A549 (cell line): ENCODE measurements at regions not wholly inside any gene's neighbourhood (a gene's known extent, or its start where the extent isn't known, plus 50 kb on each side); places are given as distances from the start of the nearest gene placed in this dataset.

Experiments used
- ATAC-seq, 2 experiments: fragments of 200-7000 bp in 1 of 2; fragments of >200 bp in 1 of 2; cut with Nextera tagmentation in 1 of 2; cut with Tn5 transposase in 1 of 2; 3 replicates each; pipeline versions ENCODE4 v1.8.0 to v1.9.1; 2018 to 2020; ENCODE audit warnings: mild to moderate bottlenecking in 1 of 2, moderate library complexity in 1 of 2
- CTCF ChIA-PET: fragments of 300-600 bp; sonication (Branson Sonifier 250); formaldehyde crosslinking; extraction: SDS; loops from one replicate; lab custom pipeline; 2021; ENCODE audit warnings: antibody characterized with exemption, inconsistent platforms; lab: Yijun Ruan, JAX
- POLR2A ChIA-PET: fragments of 350-600 bp; formaldehyde crosslinking; extraction: SDS; loops from one replicate; lab custom pipeline; 2021; ENCODE audit warnings: antibody characterized with exemption, inconsistent platforms; lab: Yijun Ruan, JAX
- DNase-seq, 2 experiments: peaks; one replicate each; pipeline versions ENCODE4 v3.0.0 to v3.0.0-alpha.2; 2011 to 2016; ENCODE audit warnings: low read depth in 1 of 2, low spot score in 1 of 2
- FAIRE-seq: peaks from 2 replicates; lab custom pipeline; 2011; peaks lifted over from hg19 to GRCh38; lab: Jason Lieb, UNC
- H3K27ac ChIP-seq, 2 experiments: fragments of >200 bp; sonication (Bioruptor Twin); formaldehyde crosslinking; 3 replicates each; pipeline ENCODE4 v1.5.1; 2016 to 2017
- H3K4me1 ChIP-seq: fragments of >200 bp; sonication (Bioruptor Twin); formaldehyde crosslinking; 3 replicates; pipeline ENCODE4 v1.6.1; 2016
- H3K4me2 ChIP-seq: fragments of >200 bp; sonication (Bioruptor Twin); formaldehyde crosslinking; 3 replicates; pipeline ENCODE4 v1.6.1; 2016
- H3K4me3 ChIP-seq: fragments of >200 bp; sonication (Bioruptor Twin); formaldehyde crosslinking; 3 replicates; pipeline ENCODE4 v1.5.1; 2016
- H3K9me3 ChIP-seq: fragments of >200 bp; sonication (Bioruptor Twin); formaldehyde crosslinking; 3 replicates; pipeline ENCODE4 v1.6.1; 2016
- ATOH8 ChIP-seq: fragments of 250-450 bp; sonication (Bioruptor Pico); IDR thresholded peaks from 2 replicates; pipeline ENCODE4 v1.5.0; 2020; ENCODE audit warnings: low read depth, mild to moderate bottlenecking, moderate library complexity
- CBX2 ChIP-seq: fragments of 200-600 bp; sonication (generic); IDR thresholded peaks from 2 replicates; pipeline ENCODE4 v1.6.1; 2016; ENCODE audit warnings: low read depth, mild to moderate bottlenecking, borderline replicate concordance
- CBX8 ChIP-seq: fragments of 200-600 bp; sonication (generic); IDR thresholded peaks from 2 replicates; pipeline ENCODE4 v1.6.1; 2016
- CHD4 ChIP-seq: fragments of 200-600 bp; sonication (generic); IDR thresholded peaks from 2 replicates; pipeline ENCODE4 v1.6.1; 2016; ENCODE audit warnings: antibody characterized with exemption, mild to moderate bottlenecking, borderline replicate concordance
- EHMT2 ChIP-seq: fragments of 200-600 bp; sonication (generic); IDR thresholded peaks from 2 replicates; pipeline ENCODE4 v1.6.1; 2016; ENCODE audit warnings: antibody characterized with exemption, low read depth, mild to moderate bottlenecking, moderate library complexity
- EP300 ChIP-seq, 2 experiments: fragments of >200 bp; sonication (Bioruptor Twin); formaldehyde crosslinking; IDR thresholded peaks; 2 replicates in 1 of 2; 3 replicates in 1 of 2; pipeline ENCODE4 v1.6.1; 2016 to 2017
- FOSL2 ChIP-seq, 2 experiments: fragments of 450-650 bp in 1 of 2; fragments of >200 bp in 1 of 2; sonication (Bioruptor Twin) in 1 of 2; formaldehyde crosslinking; IDR thresholded peaks; 2 replicates each; pipeline versions ENCODE4 v1.5.0 to v1.6.1; 2016 to 2020; ENCODE audit warnings: mild to moderate bottlenecking in 1 of 2, moderate library complexity in 1 of 2
- GATA3 ChIP-seq: IDR thresholded peaks from 2 replicates; pipeline ENCODE4 v1.6.1; 2012; ENCODE audit warnings: borderline replicate concordance
- HDAC2 ChIP-seq: fragments of 200-600 bp; sonication (generic); IDR thresholded peaks from 2 replicates; pipeline ENCODE4 v1.6.1; 2016
- HOXB5 ChIP-seq: fragments of 250-450 bp; sonication (Bioruptor Pico); IDR thresholded peaks from 2 replicates; pipeline ENCODE4 v1.5.0; 2020; ENCODE audit warnings: mild to moderate bottlenecking, moderate library complexity
- JUN ChIP-seq, 2 experiments: fragments of >200 bp; sonication (Bioruptor Twin); formaldehyde crosslinking; IDR thresholded peaks; 2 replicates in 1 of 2; 3 replicates in 1 of 2; pipeline ENCODE4 v1.6.1; 2016 to 2017
- KDM5A ChIP-seq: fragments of 200-600 bp; sonication (generic); IDR thresholded peaks from 2 replicates; pipeline ENCODE4 v1.6.1; 2016; ENCODE audit warnings: antibody characterized with exemption, mild to moderate bottlenecking
- MAZ ChIP-seq: fragments of 150-350 bp; IDR thresholded peaks from 2 replicates; pipeline ENCODE4 v1.6.1; 2014; ENCODE audit warnings: antibody characterized with exemption, low read depth, low read length, borderline replicate concordance
- MYC ChIP-seq: IDR thresholded peaks from 2 replicates; pipeline ENCODE4 v1.6.1; 2012; ENCODE audit warnings: mild to moderate bottlenecking, inconsistent platforms, low read length, improper control_type of control experiment, borderline replicate concordance
- NR3C1 ChIP-seq: fragments of >200 bp; sonication (Bioruptor Twin); formaldehyde crosslinking; IDR thresholded peaks from 3 replicates; pipeline ENCODE4 v1.6.1; 2017
- RAD21 ChIP-seq, 2 experiments: fragments of >200 bp in 1 of 2; sonication (Bioruptor Twin) in 1 of 2; formaldehyde crosslinking in 1 of 2; IDR thresholded peaks in 1 of 2; conservative IDR thresholded peaks in 1 of 2; 2 replicates in 1 of 2; 3 replicates in 1 of 2; pipeline ENCODE4 v1.6.1; 2012 to 2018; ENCODE audit warnings: inconsistent platforms in 1 of 2
- RFX5 ChIP-seq: fragments of 450-650 bp; IDR thresholded peaks from 2 replicates; pipeline ENCODE4 v1.7.1; 2014; ENCODE audit warnings: antibody characterized with exemption, mild to moderate bottlenecking, moderate library complexity
- SMC3 ChIP-seq: fragments of >200 bp; sonication (Bioruptor Twin); formaldehyde crosslinking; IDR thresholded peaks from 3 replicates; pipeline ENCODE4 v1.6.1; 2018; ENCODE audit warnings: inconsistent platforms
- TP53 ChIP-seq: fragments of 250-450 bp; sonication (Bioruptor Pico); IDR thresholded peaks from 2 replicates; pipeline ENCODE4 v1.5.0; 2021; ENCODE audit warnings: mild to moderate bottlenecking, moderate library complexity
- ZC3H11A ChIP-seq: fragments of 450-650 bp; IDR thresholded peaks from 2 replicates; pipeline ENCODE4 v1.6.1; 2014; ENCODE audit warnings: antibody characterized with exemption, mild to moderate bottlenecking
- WGBS: methylation state at CpG from one replicate; pipeline ENCODE4 v1.1.6; 2017; ENCODE audit errors: missing lambda C conversion rate; 5-methylcytosine and 5-hydroxymethylcytosine counted together
- TF ChIP-seq, protein P1 (sequence below): IDR thresholded peaks from 2 replicates; pipeline ENCODE4 v1.6.1; 2012; ENCODE audit warnings: low read depth, borderline replicate concordance
- TF ChIP-seq, protein P2 (sequence below): fragments of 200-600 bp; sonication (generic); IDR thresholded peaks from 2 replicates; pipeline ENCODE4 v1.6.1; 2016; ENCODE audit warnings: antibody characterized with exemption, mild to moderate bottlenecking, moderate library complexity

GRCh38 chr16:80233097-80233835 lies 307.5 kb upstream of the DYNLRB2 start:
- H3K4me3 ChIP-seq, result no peak overlapping the region
- FAIRE-seq (no peak), DNase-seq (no peak), ATAC-seq (no peak)
- ChIA-PET POLR2A (no interaction called here), CTCF (interaction anchor here (0.6 to 0.9 kb wide), 2 partner anchors 9 to 14 kb away, joined by 3 to 6 read pairs; no protein-coding TSS in a partner anchor)
- no peak overlapping the region for H3K4me2 ChIP-seq
- no peak for TF ChIP-seq MYC
- no peak for TF ChIP-seq EHMT2
- TF ChIP-seq CHD4, result no peak
- TF ChIP-seq, protein P1, sequence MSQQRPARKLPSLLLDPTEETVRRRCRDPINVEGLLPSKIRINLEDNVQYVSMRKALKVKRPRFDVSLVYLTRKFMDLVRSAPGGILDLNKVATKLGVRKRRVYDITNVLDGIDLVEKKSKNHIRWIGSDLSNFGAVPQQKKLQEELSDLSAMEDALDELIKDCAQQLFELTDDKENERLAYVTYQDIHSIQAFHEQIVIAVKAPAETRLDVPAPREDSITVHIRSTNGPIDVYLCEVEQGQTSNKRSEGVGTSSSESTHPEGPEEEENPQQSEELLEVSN, result no peak
- no peak for TF ChIP-seq KDM5A
- no peak for TF ChIP-seq HOXB5 (CRISPR knock-in tag)
- no peak overlapping the region for H3K27ac ChIP-seq
- 66% methylated on average over 8 of the region's 8 CpGs for WGBS
- H3K4me1 ChIP-seq, result no peaks in the 10 kb centered on the region
- H3K9me3 ChIP-seq, result no peaks in the 10 kb centered on the region

DNA sequence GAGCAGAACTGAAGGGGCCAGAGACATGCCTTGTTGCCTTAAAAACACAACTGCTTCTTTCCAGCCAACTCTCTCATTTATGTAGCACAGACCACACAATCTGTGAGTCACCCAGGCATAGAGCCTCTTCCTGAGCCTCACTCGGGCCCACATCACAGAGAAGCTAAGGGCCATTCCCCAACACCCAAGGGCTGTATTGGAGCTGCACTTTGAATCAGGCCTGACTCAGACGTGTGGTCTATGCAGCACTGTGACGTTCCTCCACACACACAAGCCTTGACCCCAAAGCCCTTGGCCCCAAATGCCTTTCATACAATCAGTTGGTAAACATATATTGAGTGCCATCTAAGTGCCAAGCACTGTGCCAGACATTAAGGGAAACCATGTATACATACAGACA lies 308.9 kb upstream of the DYNLRB2 start:
- no peak for TF ChIP-seq ZC3H11A
- TF ChIP-seq CBX8, result no peak
- no peak for TF ChIP-seq SMC3
- TF ChIP-seq JUN (IDR thresholded peaks at IDR 0.05), result no peak
- no peak for TF ChIP-seq CBX2
- TF ChIP-seq CHD4, result no peak
- TF ChIP-seq EHMT2, result no peak
- TF ChIP-seq KDM5A, result no peak
- FAIRE-seq (no peak), DNase-seq (no peak), ATAC-seq (no peak)
- no peak overlapping the region for H3K4me2 ChIP-seq
- 55% methylated on average over 3 of the region's 3 CpGs for WGBS
- ChIA-PET CTCF (interaction anchor here (1.4 kb wide), 1 partner anchor 10 kb away, joined by 4 read pairs; no protein-coding TSS in a partner anchor), POLR2A (no interaction called here)
- no peaks in the 10 kb centered on the region for H3K4me1 ChIP-seq
- H3K27ac ChIP-seq, result no peak overlapping the region
- H3K4me3 ChIP-seq, result no peak overlapping the region
- H3K9me3 ChIP-seq, result peaks cover 2% of the 10 kb centered on the region; the same call in 1 of the 3 replicates

- no peak for DNase-seq
- no peak overlapping the region for H3K27ac ChIP-seq
- H3K4me1 ChIP-seq, result no peaks in the 10 kb centered on the region
- TF ChIP-seq RFX5 (no peak), NR3C1 (no peak), MAZ (no peak), RAD21 (conservative IDR thresholded peaks at IDR 0.05 in 1 of 2, IDR thresholded peaks at IDR 0.05 in 1 of 2) (no peak), CHD4 (no peak), TP53 (CRISPR knock-in tag) (no peak), GATA3 (no peak), ATOH8 (no peak), FOSL2 (IDR thresholded peaks at IDR 0.05) (no peak), FOSL2 (CRISPR knock-in tag; IDR thresholded peaks at IDR 0.05) (no peak), EP300 (IDR thresholded peaks at IDR 0.05) (no peak), SMC3 (no peak), HDAC2 (no peak)
- TF ChIP-seq, protein P2, sequence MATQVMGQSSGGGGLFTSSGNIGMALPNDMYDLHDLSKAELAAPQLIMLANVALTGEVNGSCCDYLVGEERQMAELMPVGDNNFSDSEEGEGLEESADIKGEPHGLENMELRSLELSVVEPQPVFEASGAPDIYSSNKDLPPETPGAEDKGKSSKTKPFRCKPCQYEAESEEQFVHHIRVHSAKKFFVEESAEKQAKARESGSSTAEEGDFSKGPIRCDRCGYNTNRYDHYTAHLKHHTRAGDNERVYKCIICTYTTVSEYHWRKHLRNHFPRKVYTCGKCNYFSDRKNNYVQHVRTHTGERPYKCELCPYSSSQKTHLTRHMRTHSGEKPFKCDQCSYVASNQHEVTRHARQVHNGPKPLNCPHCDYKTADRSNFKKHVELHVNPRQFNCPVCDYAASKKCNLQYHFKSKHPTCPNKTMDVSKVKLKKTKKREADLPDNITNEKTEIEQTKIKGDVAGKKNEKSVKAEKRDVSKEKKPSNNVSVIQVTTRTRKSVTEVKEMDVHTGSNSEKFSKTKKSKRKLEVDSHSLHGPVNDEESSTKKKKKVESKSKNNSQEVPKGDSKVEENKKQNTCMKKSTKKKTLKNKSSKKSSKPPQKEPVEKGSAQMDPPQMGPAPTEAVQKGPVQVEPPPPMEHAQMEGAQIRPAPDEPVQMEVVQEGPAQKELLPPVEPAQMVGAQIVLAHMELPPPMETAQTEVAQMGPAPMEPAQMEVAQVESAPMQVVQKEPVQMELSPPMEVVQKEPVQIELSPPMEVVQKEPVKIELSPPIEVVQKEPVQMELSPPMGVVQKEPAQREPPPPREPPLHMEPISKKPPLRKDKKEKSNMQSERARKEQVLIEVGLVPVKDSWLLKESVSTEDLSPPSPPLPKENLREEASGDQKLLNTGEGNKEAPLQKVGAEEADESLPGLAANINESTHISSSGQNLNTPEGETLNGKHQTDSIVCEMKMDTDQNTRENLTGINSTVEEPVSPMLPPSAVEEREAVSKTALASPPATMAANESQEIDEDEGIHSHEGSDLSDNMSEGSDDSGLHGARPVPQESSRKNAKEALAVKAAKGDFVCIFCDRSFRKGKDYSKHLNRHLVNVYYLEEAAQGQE, result no peak
- TF ChIP-seq, all 56 proteins: peak for 0
- Histone ChIP-seq H3K4me3 (no peak overlapping the region), H3K4me2 (no peak overlapping the region), H3K9me3 (peaks cover 3% of the 10 kb centered on the region; the same call in 1 of the 3 replicates)
- ATAC-seq, result no peak
- FAIRE-seq, result no peak
- ChIA-PET CTCF (interaction anchor here (0.6 to 1.4 kb wide), 3 partner anchors 11 to 1789 kb away, joined by 3 to 4 read pairs (median 3); no protein-coding TSS in a partner anchor), POLR2A (no interaction called here)
Observed at GRCh38 chr16:80231121-80231520, 309.7 kb upstream of the DYNLRB2 start.
